GM21390 (cell line): ENCODE measurements at regions not wholly inside any gene's neighbourhood (a gene's known extent, or its start where the extent isn't known, plus 50 kb on each side); places are given as distances from the start of the nearest gene placed in this dataset.

Source experiments
- ATAC-seq: cut with Tn5 transposase; IDR thresholded peaks from one replicate; pipeline ENCODE4 v1.9.1; 2021; ENCODE audit not compliant: unreplicated experiment

DNA sequence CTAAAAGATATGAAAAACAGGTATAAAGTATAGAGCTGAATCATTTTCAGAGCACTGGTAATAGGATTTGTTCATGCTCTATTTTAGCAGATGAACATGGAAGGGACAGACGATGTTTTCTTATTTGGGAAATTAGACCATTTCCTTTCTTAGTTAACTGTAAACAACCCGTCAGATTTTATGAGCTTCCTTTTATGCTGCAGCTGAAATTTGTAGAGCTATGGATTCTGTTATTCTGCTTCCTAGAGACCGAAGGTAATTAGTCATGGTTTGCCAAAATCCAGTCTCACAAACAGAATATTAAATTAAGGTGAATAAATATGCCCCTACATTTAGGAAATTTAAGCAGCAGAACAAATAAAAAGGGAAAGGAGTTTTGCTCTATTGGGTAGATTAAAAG is 180.2 kb upstream of the SYT1 start:
- ATAC-seq = no peak

DNA sequence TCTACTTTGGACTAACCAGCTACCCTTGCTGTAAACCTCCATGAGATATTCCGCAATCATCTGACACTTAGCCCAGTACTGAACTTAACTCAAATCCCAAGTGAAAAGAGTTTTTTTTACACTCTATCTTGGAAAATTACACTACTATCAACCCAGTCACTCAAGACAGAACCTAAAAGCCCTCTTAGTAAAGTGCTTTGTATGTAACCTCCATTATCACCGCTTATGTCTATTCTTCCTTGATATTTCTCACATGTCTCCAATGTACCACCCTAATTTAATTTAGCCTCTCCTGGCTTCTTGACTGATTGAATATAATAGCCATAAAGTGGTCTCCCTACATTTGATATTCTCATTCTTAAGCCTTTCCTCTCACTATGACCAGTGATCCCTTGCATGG is 168.8 kb upstream of the SYT1 start:
- no peak for ATAC-seq

DNA sequence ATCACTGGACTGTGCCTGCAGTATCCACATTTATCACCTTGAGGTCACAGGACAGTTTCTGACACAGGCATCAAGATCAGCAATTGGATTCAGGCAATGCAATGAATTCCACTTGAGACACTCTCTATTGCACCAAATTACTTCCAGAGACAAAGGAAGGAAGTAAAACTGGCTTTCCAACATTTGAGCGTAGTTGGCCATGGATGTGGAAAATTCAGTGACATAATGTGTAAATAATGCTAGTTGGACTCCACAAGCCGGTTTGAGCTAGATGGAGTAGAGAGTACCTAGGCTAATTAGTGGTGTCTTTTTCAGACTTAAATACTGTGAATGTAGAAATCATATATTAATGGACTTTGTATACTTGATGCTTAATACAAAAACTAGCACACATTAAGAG is 168.3 kb upstream of the SYT1 start:
- no peak for ATAC-seq

DNA sequence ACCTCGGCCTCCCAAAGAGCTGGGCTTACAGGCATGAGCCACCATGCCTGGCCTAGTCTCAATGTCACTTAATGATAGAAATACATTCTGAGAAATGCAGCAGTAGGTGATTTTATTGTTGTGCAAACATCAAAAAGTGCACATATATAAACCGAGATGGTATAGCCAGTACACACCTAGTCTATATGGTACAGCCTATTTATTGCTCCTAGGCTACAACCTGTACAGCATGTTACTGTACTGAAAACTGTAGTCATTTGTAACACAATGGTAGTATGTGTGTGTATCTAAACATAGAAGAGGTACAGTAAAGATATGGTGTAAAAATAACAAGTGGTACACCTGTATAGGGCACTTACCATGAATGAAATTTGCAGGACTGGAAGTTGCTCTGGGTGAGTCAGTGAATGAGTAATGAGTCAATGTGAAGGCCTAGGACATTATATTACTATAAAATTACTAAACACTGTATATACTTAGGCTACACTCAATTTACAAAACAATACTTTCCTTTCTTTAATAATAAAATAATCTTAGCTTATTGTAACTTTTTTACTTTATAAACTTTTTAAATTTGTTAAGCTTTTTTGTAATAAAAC is 166.7 kb upstream of the SYT1 start:
- ATAC-seq = no peak

DNA sequence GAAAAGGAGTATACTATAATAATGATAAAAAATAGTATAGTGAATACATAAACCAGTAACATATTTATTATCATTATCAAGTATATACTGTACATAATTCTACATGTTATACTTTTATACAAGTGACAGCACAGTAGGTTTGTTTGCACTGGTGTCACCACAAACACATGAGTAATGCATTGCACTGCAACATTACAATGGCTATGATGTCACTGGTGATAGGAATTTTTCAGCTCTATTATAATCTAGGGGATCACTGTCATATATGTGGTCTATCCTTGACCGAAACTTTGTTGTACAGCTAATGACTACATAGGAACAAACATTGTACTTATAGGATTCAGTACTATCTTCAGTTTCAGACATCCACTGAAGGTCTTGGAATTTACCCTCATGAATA is 165.8 kb upstream of the SYT1 start:
- ATAC-seq = no peak

DNA sequence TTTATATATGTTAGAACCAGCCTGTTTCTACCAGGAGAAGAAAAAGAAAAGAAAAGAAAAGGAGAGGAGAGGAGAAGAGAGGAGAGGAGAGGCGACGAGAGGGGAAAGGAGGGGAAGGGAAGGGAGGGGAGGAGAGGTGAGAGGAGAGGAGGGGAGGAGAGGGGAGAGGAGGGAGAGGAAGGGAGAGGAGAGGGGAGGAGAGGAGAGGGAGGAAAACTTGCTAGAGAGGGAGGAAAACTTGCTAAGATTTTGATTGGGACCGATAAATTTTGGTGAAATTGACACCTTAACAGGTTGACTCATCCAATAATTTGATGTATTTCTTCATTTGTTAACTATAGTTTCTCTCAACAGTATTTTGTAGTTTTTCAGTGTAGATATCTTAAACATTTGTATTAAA is 164.0 kb upstream of the SYT1 start:
- ATAC-seq = no peak

DNA sequence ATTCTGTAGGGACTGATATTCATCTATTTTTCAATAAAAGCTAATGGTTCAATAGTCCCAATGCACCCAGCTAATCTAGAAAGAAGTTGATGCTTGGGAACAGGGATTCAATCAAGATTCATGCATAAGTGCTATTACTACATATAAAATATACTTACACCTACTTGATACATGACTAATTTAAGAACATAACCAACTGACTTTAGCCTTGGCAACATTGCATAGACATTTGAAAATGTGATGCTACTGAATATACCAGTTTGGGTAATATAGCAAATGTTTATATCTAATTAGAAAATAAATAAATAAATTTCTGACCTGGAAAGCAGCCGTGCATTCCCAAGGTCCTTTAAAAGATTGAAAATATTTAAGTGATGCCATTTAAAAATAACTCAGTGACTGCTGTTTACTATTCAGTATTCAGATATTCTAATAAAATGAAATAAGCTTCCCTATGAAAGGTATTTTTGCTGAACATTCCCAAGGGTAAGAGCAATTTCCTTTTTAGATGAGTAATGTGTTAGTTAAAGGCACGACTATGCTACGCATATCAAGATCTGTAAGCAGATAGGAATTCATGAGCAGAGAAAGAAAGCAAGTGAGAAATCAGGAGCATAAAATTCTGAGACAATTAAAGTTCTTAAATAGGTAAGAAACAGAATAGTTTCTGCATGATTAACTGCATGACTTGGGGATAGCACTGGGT is 160.6 kb upstream of the SYT1 start:
- ATAC-seq = no peak

DNA sequence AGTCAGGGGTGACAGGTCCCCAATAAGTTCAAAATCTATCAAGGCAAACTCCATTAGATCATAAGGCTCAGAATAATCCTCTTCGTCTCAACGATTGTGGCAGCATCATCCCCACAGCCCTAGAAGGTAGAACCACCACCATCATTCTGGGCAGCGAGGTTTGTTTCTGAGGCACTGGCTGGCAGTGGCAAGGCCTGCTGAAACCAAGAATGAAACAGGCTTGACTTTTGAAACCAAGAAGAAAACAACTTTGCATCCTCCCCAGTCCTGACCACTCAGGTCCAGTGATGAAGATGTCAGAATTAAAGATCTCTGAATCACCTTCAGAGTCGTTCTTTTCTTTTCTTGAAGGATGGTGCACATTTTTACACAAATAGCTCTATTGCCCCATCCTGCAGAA is 152.6 kb upstream of the SYT1 start:
- no peak for ATAC-seq

DNA sequence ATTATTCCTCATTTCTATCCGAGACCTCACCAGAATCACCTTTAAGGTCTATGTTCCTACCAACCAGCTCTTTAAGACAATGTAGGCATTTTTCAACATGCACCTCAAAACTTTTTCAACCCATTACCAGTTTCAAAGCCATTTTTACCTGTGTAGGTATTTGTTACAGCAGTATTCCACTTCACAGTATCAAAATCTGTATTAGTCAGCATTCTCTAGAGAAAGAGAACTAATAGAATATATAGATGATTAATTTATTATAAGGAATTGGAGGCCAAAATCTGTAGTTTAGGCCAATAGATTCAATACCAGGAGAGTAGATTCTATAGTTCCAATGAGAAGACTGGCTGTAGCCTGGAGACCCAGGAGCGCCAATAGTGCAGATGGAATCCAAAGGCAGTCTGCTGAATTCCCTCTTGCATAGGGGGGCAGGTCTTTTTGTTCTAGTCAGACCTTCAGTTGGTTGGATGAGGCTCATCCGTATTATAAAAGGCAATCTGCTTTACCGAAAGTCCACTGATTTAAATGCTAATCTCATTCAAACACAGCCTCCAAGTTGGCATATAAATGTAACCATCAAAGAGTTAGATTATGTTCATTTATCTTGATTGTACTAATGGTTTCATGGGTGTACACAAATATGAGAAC is 151.6 kb upstream of the SYT1 start:
- no peak for ATAC-seq

DNA sequence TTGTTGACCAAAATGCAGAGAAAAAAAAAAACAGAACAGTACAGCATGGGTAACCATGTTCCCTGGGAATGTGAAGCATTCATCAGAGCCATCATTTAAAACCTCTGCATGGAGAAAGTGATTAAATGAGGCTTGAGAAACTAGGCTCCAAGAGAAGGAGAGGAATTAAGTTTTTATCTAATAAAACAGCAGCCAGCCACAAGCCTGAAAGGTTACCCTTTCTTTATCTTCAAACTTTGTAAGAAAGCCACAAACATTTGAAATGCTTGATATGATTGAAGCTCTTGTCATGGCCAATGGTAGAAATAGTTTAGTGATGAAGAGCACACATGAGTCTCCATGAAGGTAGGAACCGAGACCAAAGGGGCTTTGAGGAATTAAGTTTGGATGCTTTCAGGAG is 144.9 kb upstream of the SYT1 start:
- no peak for ATAC-seq

DNA sequence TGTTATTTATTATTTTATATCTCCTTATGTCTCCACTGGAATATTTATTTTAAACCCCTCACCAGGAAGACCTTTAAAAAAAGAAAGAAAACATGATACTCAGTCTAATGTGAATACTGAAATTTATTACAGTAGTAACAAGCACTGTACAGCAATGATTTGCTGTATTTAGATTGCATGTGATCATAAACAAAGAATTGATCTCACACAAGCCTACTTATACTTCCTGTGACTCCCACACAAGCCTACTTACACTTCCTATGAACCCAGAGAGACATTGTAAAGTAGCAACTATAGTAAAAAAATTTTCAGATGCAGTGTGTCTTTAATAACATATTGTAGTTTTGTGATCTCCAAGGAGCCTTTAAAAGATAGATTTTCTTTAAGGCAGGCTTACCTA is 142.7 kb upstream of the SYT1 start:
- no peak for ATAC-seq

DNA sequence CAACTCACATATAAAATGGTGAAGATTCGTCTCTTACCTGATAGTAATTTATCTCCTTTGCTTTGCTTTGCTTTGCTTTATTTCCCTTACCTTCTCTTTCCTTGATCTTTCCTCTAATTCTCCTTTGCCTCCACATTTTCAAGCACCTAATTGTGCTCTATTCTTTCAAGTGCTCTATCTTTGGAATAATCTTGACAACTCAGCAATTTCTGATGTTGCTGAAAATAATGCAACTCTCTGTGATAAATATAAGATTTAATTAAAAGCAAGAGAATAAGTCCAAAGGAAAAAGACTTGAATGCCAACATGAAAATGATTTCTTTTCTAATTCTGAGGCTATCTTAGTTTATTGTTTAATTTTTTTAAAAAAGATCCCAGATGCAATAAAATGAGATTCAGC is 139.5 kb upstream of the SYT1 start:
- ATAC-seq = no peak

DNA sequence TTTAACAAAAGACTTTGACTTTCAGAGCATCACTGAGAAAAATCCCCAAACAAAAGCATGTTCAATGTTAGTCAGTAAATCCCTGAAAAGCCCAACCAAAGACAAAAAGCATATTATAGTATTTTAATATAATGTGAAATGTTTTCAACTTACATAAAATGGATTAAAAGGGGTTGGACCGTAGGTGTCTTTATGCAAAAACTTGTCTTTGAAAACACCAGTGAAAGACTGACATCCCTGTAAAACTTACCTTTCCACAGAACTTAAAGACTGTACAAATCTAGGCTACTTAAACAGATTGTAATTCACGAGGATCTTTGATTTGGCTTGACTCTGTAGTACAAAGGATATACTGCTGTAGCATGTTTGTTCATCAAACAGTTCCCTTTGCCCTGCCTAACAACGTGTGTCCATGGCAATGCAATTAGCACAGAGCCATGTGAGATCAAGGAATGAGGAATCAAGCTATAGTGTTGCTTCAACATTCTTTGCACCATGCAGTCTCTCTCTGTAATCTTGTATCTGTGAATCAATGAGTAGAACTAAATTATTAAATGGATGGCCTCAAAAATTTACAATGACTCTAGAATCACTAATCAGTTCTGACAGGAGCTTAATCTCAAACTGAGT is 138.5 kb upstream of the SYT1 start:
- no peak for ATAC-seq

DNA sequence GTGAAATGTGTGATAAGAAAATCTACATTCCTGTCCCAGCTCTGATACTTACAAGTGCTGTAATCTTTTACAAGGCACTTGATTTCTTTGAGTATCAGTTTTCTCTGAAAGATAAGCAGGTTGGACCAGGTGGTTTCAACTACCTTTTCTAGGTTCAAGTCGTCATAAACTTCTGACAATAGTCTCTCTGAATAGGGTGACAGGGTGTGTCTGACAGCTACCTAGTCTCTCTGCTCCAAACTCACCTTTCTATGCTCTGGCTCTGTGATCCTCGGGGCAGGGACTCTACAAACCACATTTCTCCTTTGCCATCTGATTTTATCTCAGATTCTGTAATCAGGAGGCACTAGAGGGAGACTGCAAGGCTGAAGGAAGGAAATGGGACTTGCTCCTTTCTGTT is 137.7 kb upstream of the SYT1 start:
- no peak for ATAC-seq

DNA sequence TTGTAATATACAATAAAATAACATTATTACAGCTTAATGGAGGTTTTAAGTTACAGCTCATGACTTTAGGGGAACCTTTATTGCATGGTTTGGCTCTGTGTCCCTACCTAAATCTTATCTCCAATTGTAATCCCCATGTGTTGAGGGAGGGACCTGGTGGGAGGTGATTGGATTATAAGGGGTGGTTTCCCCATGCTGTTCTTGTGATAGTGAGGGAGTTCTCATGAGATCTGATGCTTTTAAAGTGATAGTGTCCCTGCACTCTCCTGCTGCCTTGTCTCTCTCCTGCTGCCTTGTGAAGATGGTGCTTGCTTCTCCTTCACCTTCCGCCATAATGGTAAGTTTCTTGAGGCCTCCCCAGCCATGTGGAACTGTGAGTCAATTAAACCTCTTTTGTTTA is 132.1 kb upstream of the SYT1 start:
- ATAC-seq = no peak

DNA sequence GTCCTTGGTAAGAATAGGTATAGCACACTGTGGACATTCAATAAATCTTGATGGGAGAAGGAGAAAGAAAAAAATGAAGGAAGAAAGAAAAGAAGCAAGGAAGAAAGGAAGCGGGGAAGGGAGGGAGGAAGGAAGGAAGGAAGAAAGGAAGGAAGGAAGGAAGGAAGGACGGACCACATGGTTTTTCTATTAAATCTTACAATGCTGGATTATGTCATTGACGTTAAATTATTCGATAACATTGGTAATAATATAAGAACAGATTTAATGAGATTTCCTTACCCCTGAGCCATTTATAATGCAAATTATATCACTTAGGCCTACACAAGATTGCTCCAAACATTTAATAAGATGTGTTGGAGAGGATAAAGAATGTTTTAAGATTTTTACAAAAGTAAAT is 124.9 kb upstream of the SYT1 start:
- no peak for ATAC-seq

DNA sequence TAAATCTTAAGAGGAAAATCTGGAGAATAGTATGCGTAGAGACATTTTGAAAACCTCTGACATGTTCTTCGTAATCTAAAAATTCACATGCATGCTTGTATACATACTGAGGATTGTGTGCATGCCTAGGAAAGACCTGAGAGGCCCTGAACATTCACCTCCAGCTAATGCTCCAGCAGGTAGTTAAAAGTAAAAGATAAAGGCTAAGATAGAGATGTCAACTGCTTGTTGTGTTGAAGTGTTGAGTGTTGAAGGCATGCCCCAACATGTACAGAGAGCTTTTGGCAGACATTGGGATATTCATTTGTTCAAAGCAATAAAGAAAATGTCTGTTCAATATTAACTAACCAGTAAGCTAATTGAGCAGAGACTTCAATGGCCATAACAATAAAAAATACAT is 118.6 kb upstream of the SYT1 start:
- no peak for ATAC-seq

DNA sequence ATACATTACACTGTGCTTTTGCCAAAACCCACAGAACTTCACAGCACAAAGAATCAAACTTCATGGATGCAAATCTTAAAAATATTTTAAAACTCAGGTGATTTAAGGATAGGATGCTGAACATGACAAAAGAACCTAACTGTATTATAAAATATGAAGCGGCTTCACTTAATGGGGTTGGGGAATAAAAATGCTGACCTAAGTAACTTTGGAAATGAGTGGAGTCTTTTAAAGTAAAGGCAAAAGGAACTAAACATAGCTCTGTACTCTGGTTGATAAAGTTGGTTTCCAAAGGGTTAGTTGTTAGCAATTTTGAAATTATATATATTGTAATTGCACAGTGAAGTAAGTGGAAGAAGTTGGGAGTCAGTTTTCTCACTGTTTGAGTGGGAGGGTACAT is 111.5 kb upstream of the SYT1 start:
- ATAC-seq = no peak

DNA sequence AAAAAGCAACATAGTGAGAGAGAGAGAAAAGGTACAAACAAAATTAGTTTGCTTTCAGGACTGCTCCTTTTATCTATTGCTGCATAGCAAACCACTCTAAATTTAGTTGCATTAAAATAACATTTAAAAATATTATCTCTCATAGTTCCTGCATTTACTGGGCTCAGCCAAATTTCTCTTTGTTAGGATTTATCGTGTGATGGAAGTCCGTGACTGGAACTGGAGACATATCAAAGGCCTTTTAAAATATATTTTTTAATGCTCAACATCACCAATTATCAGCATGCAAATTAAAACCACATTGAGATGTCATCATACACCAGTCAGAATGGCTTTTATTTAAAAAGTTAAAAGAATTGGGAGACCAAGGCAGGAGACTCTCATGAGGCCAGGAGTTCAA is 107.6 kb upstream of the SYT1 start:
- no peak for ATAC-seq

DNA sequence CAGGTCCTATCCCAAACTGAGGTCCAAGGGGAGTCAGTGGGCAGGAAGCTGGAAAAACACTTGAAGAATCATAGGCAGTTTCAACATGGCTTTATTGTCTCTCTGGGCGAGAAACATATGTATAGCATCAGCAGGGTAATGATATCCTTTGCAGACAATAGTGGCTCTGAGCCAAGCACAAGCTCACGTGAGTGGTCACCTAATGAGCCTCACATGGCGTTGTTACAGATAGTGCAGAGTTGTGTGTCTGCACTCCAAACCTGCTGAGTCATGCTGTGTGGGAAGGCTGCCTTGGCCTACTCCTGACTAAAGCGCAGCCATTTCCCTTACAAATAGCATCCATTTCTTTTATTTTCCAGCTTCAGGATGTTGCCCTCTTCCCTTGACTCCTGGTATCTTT is 105.2 kb upstream of the SYT1 start:
- no peak for ATAC-seq

DNA sequence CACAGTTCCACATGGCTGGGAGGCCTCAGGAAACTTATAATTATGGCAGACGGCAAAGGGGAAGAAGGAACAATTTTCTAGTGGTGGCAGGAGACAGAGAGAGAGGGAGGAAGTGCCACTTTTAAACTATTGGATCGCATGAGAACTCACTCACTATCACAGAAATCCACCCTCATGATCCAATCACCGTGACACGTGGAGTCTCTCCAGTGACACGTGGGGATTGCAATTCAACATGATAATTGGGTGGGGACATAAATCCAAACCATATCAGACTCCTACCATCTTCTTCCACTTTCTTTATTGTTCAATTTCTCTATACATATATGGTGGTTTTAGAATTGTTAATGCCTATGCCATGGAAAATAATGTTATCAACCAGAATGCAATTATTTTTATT is 103.7 kb upstream of the SYT1 start:
- no peak for ATAC-seq

DNA sequence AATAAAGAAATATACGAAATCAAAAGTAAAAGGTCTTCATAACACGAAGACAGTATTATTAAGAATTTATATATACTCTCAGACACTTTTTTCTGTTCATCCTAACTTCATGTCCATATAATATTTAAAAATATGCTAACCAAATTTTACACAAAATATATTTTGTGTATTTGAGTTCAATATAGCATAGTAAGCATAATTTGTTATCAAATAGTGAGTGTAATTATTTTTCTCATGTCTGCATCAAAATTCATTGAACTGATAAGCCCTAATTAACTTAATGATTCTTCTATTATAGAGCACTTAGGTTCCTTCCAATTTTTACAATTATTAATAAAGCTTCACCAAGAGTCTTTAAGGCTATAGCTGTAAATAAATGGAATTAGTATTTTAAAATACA is 99.7 kb upstream of the SYT1 start:
- no peak for ATAC-seq
